ENCODE measurements at regions not wholly inside any gene's neighbourhood (a gene's known extent, or its start where the extent isn't known, plus 50 kb on each side); places are given as distances from the start of the nearest gene placed in this dataset.

- TF ChIP-seq CTCF (conservative IDR thresholded peaks at IDR 0.05; ENCODE audit: low read length) = no peak
- no peak for TF ChIP-seq EZH2phosphoT487 (IDR thresholded peaks at IDR 0.05; ENCODE audit: borderline replicate concordance)
Observed at GRCh38 chr4:31411565-31411964, 691.4 kb downstream of the PCDH7 start.

Data from Loucy (cell line).